ENCODE measurements at regions not wholly inside any gene's neighbourhood (a gene's known extent, or its start where the extent isn't known, plus 50 kb on each side); places are given as distances from the start of the nearest gene placed in this dataset.
"Not testable (repeated sequence)": the region's sequence is repeated elsewhere in the genome, so short reads cannot be mapped to it uniquely, and the experiment has no call there.

- no peak for DNase-seq (ENCODE audit: low read depth)
Observed at GRCh38 chr17:70934231-70934630, 764.9 kb downstream of the KCNJ2 start.

GRCh38 chr17:70934835-70935234, 765.5 kb downstream of the KCNJ2 start:
- no peak for DNase-seq (ENCODE audit: low read depth)

GRCh38 chr17:70936724-70937123, 767.4 kb downstream of the KCNJ2 start:
- no peak for DNase-seq (ENCODE audit: low read depth)

GRCh38 chr17:70938336-70938735, 769.0 kb downstream of the KCNJ2 start:
- no peak for DNase-seq (ENCODE audit: low read depth)

- DNase-seq (ENCODE audit: low read depth) = peak; percentile 35
Observed at GRCh38 chr17:70945386-70945785, 776.1 kb downstream of the KCNJ2 start.

GRCh38 chr17:70947215-70947614, 777.9 kb downstream of the KCNJ2 start:
- DNase-seq (ENCODE audit: low read depth) = no peak

- no peak for DNase-seq (ENCODE audit: low read depth)
Observed at GRCh38 chr17:70947636-70948565, 778.6 kb downstream of the KCNJ2 start.

- not testable (repeated sequence) for DNase-seq (ENCODE audit: low read depth)
Observed at GRCh38 chr17:70953140-70953539, 783.8 kb downstream of the KCNJ2 start.

- DNase-seq (ENCODE audit: low read depth) = no peak
Observed at GRCh38 chr17:70955441-70955840, 786.1 kb downstream of the KCNJ2 start.

GRCh38 chr17:70956726-70957125, 787.4 kb downstream of the KCNJ2 start:
- DNase-seq (ENCODE audit: low read depth) = peak; percentile 28

- DNase-seq (ENCODE audit: low read depth) = no peak
Observed at GRCh38 chr17:70961341-70961740, 792.0 kb downstream of the KCNJ2 start.

- DNase-seq (ENCODE audit: low read depth) = peak; percentile 32
Observed at GRCh38 chr17:70968302-70968701, 799.0 kb downstream of the KCNJ2 start.

GRCh38 chr17:70969521-70970034, 800.2 kb downstream of the KCNJ2 start:
- DNase-seq (ENCODE audit: low read depth) = no peak

GRCh38 chr17:70976447-70976846, 807.1 kb downstream of the KCNJ2 start:
- DNase-seq (ENCODE audit: low read depth) = no peak

GRCh38 chr17:70984873-70985272, 815.5 kb downstream of the KCNJ2 start:
- no peak for DNase-seq (ENCODE audit: low read depth)

GRCh38 chr17:70987867-70988340, 818.6 kb downstream of the KCNJ2 start:
- peak; percentile 15 for DNase-seq (ENCODE audit: low read depth)

GRCh38 chr17:70988622-70989021, 819.3 kb downstream of the KCNJ2 start:
- DNase-seq (ENCODE audit: low read depth) = no peak

- no peak for DNase-seq (ENCODE audit: low read depth)
Observed at GRCh38 chr17:70989280-70989679, 819.9 kb downstream of the KCNJ2 start.

GRCh38 chr17:70994194-70994593, 824.9 kb downstream of the KCNJ2 start:
- no peak for DNase-seq (ENCODE audit: low read depth)

GRCh38 chr17:70995997-70996396, 826.7 kb downstream of the KCNJ2 start:
- DNase-seq (ENCODE audit: low read depth) = no peak

- no peak for DNase-seq (ENCODE audit: low read depth)
Observed at GRCh38 chr17:71003736-71004135, 834.4 kb downstream of the KCNJ2 start.

- peak; percentile 16 for DNase-seq (ENCODE audit: low read depth)
Observed at GRCh38 chr17:71004413-71004812, 835.1 kb downstream of the KCNJ2 start.

- DNase-seq (ENCODE audit: low read depth) = no peak
Observed at GRCh38 chr17:71011391-71011790, 842.1 kb downstream of the KCNJ2 start.

Data from RPMI7951 (cell line).